Esophagus muscularis mucosa (tissue), 4 donors: ENCODE measurements at regions not wholly inside any gene's neighbourhood (a gene's known extent, or its start where the extent isn't known, plus 50 kb on each side); places are given as distances from the start of the nearest gene placed in this dataset.

Source experiments
- EP300 ChIP-seq: sonication (generic); formaldehyde crosslinking; IDR thresholded peaks from one replicate; pipeline ENCODE4 v1.6.1; 2017; ENCODE audit warnings: antibody characterized with exemption
- POLR2A ChIP-seq: fragments of 450-650 bp; IDR thresholded peaks from one replicate; pipeline ENCODE4 v1.6.1; 2017; ENCODE audit warnings: antibody characterized with exemption, moderate library complexity, mild to moderate bottlenecking, low read depth
- POLR2AphosphoS5 ChIP-seq, 2 donors: sonication (generic); formaldehyde crosslinking; IDR thresholded peaks; one replicate each; pipeline ENCODE4 v1.6.1; 2017; ENCODE audit warnings: antibody characterized with exemption in 2 of 2
- TF ChIP-seq, protein P1 (sequence below), 3 experiments: fragments of 200-600 bp in 2 of 3; fragments of 450-650 bp in 1 of 3; sonication (generic) in 2 of 3; IDR thresholded peaks; one replicate each; pipeline ENCODE4 v1.5.1; 2017 to 2019; ENCODE audit warnings: antibody characterized with exemption in 3 of 3, mild to moderate bottlenecking in 2 of 3, moderate library complexity in 1 of 3

- TF ChIP-seq, protein P1, sequence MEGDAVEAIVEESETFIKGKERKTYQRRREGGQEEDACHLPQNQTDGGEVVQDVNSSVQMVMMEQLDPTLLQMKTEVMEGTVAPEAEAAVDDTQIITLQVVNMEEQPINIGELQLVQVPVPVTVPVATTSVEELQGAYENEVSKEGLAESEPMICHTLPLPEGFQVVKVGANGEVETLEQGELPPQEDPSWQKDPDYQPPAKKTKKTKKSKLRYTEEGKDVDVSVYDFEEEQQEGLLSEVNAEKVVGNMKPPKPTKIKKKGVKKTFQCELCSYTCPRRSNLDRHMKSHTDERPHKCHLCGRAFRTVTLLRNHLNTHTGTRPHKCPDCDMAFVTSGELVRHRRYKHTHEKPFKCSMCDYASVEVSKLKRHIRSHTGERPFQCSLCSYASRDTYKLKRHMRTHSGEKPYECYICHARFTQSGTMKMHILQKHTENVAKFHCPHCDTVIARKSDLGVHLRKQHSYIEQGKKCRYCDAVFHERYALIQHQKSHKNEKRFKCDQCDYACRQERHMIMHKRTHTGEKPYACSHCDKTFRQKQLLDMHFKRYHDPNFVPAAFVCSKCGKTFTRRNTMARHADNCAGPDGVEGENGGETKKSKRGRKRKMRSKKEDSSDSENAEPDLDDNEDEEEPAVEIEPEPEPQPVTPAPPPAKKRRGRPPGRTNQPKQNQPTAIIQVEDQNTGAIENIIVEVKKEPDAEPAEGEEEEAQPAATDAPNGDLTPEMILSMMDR (IDR thresholded peaks at IDR 0.05): no peak
- no peak for TF ChIP-seq POLR2A
- TF ChIP-seq POLR2AphosphoS5 (IDR thresholded peaks at IDR 0.05): no peak
- no peak for TF ChIP-seq EP300
Observed at GRCh38 chr9:82320566-82320965, 332.0 kb downstream of the SPATA31D1 start.
